ENCODE measurements at regions not wholly inside any gene's neighbourhood (a gene's known extent, or its start where the extent isn't known, plus 50 kb on each side); places are given as distances from the start of the nearest gene placed in this dataset.

DNA sequence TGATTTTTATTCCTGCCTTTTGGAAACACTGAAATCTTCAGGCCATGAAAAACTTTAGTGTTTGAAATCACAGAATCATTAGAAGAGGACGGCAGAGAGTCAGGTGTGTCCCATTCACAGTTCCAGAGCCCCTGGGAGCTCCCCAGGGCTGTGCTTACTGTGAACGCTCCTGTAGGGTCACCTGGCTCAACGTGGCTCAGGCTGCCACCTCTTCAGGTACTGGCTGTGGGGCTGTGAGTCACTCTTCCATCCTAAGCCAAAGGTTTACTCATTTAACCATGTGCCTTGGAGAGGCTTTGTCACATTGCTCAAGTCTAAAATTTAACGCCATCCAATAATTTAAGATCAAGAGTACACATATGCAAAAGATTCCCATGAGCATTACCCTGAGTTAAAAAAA is 50.2 kb upstream of the FSTL4 start:
- no peak for DNase-seq (ENCODE audit: low read depth in 1 of 2, low spot score in 1 of 2)
- no peak overlapping the region for H3K4me3 ChIP-seq
- H3K36me3 ChIP-seq: no peaks in the 10 kb centered on the region
- H3K4me1 ChIP-seq (ENCODE audit: low read depth): no peaks in the 10 kb centered on the region
- TF ChIP-seq, protein P1, sequence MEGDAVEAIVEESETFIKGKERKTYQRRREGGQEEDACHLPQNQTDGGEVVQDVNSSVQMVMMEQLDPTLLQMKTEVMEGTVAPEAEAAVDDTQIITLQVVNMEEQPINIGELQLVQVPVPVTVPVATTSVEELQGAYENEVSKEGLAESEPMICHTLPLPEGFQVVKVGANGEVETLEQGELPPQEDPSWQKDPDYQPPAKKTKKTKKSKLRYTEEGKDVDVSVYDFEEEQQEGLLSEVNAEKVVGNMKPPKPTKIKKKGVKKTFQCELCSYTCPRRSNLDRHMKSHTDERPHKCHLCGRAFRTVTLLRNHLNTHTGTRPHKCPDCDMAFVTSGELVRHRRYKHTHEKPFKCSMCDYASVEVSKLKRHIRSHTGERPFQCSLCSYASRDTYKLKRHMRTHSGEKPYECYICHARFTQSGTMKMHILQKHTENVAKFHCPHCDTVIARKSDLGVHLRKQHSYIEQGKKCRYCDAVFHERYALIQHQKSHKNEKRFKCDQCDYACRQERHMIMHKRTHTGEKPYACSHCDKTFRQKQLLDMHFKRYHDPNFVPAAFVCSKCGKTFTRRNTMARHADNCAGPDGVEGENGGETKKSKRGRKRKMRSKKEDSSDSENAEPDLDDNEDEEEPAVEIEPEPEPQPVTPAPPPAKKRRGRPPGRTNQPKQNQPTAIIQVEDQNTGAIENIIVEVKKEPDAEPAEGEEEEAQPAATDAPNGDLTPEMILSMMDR (IDR thresholded peaks at IDR 0.05; ENCODE audit: low read depth, low read length): no peak
- no peaks in the 10 kb centered on the region for H3K9me3 ChIP-seq (ENCODE audit: low read depth)
- H3K27ac ChIP-seq: no peak overlapping the region
- no peaks in the 10 kb centered on the region for H3K27me3 ChIP-seq
